GM21786 (cell line): ENCODE measurements at regions not wholly inside any gene's neighbourhood (a gene's known extent, or its start where the extent isn't known, plus 50 kb on each side); places are given as distances from the start of the nearest gene placed in this dataset.

Experiments used
- ATAC-seq: cut with Tn5 transposase; IDR thresholded peaks from one replicate; pipeline ENCODE4 v1.9.1; 2021; ENCODE audit not compliant: unreplicated experiment

DNA sequence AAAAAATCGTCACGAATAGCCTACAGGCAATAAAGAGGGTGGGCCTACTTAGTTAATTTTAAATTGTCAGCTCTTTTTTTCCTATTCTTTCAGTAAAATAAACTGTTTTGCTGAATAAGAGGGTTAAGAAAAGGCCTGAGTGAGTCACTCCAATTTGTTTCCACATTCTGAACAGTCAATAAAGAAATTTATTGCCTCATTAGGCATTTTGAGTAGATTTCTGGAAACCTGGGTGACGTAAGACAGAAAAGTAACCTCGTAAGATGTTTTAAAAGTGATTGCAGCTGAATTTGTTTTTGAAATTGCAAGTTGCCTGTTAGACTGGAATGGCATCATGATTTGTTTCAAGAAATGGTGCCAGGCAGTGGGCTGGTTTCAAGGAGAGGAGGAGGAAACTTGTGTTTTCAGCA, 439.3 kb downstream of the USP25 start:
- no peak for ATAC-seq

DNA sequence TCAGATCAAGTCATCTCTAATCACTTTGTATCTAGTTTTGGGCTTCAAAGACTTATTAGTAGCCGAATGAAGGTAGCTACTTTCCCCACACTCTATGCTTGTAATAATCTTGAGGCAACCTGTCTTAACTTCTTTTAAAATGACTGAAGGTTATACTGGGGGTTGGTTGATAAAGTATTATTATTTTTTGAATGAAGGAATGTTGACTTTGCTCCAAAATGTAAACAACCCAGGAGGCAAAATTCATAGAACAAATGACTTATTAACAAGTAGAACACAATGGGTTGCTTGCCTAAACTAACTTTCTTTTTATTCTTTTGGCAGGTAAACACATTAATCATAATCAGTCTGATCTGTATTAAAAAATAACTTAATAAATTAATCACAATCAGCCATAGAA, 440.0 kb downstream of the USP25 start:
- ATAC-seq, result no peak

DNA sequence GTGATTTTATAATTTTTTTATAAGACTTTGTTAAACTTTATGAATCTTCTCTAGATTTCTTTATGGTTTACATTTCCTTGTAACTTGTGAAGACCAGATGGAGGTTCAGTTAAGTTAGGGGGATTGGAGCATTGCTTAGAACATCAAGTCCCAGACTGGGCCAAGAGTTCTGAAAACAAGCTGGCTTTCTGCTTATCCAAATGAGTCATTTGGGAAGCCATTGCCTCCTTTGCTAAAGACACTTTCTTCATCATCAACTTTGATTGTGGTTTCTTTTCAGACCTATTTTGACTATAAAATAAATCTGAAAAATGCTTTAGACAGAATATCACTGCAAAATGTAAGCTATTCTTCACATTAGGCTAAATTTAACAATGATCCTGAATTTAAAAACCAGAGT, 446.8 kb downstream of the USP25 start:
- no peak for ATAC-seq

DNA sequence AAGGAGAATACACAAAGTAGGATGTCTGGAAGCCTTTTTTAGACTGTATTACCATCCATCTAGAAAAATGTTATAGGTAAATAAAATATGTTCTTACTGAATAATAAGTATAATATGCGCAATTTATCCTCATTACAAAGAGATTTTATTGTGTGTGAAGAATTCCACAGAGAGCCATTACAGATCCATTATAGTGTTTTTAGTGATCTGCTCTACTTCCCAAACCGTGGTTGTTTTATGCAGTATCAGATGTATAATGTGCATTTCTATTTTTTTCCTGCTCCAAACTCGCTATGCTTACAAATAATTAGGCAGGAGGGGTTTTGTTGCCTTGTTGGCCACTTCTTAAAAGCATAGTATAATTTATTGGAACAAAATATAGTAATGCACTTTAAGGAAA, 447.8 kb downstream of the USP25 start:
- no peak for ATAC-seq

DNA sequence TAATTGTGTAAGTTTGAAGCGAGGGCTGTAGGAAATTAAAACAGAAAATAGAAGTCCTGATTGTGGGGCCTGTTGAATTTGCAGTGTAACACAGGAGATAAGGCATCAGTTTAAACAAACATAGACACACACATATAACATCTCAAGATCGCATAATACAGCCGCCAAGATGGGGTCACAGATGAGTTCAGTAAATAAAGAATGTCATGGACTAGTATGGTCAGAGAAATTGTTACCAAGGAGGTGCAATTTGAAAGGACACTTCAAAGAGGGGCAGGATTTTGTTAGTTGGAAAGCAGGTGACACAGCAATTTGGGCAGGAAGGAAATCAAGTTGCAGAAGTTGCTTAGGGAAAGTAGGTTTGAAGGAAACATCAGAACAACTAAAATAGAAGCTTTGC, 450.0 kb downstream of the USP25 start:
- no peak for ATAC-seq

DNA sequence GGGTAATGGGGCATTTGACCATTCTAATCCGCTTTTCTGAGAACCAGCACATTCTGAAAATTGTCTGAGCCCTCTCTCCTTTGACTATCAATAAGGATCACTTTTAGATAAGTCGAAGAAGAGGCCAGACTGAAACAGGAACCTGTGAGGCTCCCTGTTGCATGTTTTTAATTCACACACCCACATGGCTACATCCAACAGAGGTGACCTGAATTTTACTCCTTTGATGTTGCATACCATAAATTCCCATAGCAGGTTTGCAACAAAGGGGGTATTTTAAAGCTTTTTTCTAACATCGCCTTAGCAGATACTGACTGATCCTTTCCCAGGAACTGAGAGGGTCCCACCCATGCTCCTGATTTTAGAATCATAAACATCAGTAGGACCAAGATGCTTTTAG, 450.8 kb downstream of the USP25 start:
- no peak for ATAC-seq

DNA sequence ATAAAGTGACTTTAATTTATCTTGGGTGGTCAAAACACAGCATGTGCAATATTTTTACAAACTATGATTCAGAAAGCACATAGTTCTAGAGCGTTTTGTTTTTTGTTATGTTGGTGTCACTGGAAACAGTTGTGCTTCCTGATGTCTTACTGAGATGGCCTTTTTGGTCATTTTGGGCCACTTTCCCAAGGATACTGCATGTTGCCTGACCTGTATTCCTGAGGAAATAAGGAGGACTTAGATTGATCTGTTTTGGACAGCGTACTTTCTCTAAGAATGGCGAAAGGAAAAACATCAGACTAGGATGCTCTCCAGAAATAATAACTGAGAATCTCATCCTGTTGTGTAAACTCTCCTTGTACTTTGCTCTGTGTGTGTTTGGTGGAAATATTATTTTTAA, 451.2 kb downstream of the USP25 start:
- ATAC-seq, result no peak

DNA sequence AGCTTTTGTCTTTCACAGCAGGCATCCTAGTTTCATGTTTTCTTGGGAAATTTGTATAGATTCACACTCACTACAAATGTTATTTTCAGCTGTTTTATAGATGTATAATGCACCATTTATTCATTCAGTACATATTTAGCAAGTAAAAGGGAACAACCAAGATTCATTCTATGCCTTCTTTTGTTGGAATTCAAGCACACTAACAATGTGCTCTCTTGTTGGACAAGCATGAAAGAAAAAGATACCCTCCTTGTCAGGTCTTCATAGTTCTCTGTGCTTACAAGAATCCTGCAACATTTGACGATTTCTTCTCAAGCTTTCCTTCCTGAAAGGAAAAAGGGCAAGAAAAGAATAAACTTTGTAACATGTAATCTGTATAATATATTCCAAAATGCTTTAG, 456.0 kb downstream of the USP25 start:
- ATAC-seq, result no peak

DNA sequence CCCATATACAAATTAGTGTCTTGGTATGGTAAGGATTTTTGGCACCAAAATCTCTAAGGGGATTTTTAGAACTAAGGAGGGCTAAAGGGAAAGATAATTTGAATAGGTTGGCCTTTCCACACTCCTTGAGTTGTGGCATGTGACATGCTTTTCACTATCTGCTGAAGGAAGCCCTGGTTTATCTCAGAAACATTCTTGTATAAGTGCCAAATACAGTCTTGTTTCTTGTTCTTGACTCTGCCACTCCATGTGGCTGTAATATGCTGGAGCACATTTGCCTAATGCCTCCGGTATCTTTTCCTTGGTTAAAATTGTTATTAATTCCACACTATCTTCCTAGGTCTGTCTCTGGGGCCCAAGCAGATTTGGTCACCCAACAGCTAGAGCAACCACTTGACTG, 457.0 kb downstream of the USP25 start:
- no peak for ATAC-seq

DNA sequence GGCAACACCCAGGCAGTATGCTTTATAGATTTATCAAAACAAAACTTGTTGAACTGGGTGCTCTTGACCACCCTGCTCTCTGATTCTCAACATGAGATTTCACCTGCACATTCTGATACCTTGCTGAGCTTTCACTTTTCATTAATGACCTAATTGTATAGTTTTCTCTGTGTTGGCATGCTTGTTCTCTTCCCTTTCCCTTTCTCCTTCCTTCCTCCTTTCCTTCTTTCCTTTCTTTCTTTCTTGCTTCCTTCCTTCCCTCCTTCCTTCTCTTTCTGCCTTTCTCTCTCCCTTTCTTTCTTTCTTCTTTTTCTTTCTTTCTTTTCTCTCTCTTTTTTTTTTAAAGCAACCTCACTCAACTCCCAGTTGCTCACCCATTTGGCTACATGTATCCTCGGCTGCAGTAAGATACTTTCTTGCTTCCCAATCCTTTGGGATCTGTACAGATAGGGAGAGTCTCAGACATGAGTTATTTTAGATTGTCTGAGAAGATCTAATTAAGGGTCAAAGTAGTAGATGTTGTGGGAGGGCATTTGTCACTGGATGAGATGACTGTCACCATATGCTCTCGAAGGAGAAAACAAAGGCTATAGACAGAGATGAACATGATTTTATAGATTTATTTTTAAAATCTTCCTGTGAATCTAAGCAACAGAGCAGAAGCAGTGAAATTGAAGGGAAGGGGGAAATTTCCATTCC, 458.0 kb downstream of the USP25 start:
- ATAC-seq, result no peak

DNA sequence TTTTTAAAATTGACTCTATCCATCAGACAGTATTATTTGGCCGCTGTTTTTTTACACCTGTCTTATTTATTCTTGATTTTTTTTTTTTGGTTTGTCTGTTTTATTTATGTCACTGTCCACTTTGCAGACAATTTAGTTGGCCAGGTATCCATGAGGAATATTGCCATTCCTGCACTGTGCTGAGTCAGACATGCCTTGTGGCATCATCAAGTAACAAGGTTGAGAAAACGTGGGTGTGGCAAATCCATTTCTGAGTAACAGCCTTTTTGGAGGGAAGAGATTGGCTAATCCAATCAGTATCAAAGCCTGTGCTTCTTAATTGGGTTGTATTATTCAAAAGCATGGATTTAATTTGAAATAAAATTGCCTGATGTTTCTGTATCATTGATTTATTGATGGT, 463.1 kb downstream of the USP25 start:
- no peak for ATAC-seq

DNA sequence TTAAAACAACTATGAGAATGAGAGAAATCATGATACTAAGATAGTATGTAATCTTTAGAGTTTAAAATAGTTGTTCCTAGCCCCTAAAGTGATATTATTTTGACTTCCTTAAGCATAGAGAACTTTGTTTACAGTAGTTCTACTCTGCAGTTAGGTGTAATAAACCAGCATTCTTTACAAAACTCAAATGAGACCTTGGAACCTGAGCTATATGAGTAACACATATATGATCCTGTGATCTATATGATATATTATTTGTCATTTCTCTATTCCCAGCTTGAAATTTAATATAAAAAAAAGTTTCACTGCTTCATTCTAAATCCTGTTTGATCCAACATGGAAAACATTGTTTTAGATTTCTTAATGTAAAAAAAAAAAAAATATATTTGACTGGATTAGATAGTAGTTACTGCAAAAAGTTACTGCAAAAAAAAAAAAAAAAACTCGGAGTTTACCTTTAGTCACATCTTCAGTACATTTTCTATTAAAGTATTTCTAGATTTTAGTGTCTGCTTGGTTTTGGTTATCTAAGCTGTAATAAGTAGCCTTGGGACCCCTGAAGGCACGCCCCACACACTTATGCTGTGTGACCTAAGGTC, 463.8 kb downstream of the USP25 start:
- no peak for ATAC-seq

DNA sequence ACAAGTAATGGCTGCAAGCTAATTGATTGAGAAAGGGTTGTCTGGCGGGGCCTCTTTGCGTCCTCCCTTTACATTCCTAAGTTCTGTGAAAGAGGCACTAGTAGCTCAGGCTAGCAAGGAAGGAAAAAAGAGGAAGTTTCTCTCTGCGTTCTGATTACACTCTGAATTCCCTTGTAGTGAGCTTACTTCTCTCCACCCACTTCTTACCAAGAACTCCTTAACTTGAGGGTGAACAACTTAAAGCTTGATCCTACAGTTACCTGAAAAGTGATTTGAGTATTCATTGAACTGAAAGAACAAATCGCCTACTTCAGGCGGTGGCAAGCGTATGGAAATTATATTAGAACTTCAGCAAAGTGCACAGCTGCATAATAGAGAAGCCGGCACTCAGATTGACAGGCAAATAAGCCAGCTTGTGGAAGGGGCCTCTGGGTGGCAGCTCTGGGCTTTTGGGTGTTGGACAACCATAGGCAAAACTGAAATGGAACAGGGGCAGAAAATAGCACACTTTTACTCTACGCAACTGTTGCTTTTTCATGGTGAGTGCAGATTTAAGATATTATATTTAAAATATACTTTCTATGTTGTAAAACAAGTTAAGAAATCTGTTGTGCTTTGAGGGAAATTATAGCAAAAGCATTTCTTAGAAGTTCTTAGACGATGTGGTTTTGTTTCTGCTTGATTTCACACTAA, 464.5 kb downstream of the USP25 start:
- ATAC-seq, result peak; percentile 69

DNA sequence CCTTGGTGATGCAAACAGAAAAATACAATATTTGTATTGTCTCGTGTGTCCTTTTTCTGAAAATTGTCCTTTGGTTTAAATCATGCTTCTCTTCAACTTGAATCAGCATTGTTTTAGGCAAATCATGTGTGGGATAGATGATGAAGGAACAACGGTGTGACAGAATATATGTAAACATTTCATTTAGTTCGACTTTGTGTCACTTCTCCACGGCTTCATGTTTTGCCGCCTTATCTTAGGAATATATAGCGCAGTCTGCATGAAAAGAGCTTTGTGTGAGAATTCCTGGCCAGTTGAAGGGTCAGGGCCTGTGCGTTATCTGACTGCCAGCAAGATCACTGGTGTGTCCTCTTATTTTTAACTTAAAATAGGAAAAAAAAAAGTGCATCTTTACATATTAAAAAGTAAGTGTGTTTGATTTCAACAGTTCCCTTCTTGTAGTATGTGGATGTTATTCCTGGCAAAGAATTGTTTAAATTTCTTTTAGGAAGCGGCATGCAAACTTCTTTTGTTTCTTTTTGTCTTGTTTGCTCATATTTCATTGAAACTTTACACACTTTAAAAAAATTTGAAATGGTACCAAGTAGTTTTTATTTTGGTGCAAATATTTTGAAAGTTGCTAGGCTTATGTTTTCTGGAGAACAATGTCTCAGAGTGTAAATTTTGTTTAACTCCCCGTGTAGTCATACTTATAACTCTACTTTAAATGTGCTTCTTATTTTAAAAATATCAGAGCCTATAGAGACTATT, 465.2 kb downstream of the USP25 start:
- peak; percentile 11 for ATAC-seq

DNA sequence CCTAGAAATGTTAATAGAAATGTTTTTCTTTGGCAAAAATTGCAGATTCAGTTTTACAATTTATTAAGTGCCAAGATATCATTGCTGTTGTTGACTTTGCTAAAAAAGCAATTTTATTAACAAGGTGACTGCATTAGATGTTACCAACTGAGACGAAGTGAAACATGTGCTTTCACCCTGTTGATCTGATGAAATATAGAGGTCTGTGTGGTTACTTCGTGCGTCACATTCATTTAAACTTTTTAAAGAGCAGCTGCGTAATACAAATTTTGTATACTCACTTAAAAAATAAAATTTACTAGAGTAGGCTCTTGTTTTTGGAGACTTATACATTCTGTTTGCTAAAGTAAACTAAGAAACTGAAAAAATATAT, 465.7 kb downstream of the USP25 start:
- ATAC-seq, result no peak

DNA sequence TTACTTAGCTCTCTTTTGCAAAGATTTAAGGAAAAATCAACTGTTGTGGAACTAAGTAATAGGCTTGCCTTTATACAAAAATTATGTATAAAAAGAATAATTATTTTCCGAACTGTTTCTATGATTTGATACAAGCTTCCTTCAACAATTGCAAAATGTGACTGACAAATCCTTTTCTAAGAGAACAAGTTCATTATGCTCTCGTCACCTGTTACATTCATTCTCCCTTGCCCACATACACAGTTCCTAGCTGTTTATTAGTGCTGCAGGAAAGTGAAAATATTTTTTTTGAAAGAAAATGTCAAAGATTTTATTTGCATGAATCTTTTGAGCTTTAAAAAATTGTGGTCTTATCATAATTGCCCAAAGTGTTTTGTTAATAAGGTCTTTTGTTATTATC, 466.2 kb downstream of the USP25 start:
- no peak for ATAC-seq

DNA sequence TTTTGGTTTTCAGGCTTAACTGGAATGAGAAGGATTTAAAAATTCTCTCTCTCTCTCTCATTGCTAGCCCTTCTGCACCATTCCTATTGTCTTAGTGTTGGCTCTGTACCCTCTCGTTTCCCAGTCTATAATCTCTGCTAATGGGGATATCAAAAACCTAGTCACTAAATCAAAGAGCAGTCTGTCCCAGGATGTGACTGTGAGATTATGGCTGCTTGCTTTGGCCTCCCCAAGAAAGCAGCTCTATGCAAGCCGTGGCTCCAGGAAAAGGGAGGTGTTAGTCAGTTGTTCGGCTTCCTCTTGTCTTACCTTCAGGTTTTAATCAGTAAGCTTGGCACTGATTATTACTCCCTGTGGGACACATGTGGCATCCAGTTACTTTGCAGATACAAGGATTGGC, 468.8 kb downstream of the USP25 start:
- ATAC-seq, result no peak

DNA sequence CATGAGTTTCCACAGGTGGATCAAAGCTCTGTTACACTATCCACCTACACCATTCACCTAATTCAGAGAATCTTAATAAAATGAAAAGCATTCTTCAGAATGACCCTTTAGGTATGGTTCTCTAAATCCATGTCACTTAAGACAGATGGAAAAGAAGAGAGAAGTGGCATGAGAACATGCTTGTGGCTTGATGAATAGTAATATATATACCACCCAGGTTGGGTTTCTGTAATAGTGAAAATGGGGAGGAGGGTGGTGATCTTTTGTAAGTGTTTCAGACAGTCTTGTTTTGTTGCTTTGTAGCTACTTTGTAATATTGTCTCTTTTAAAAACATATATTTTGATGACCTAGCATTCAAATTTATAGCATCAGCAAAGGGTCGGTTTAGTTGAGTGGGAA, 469.8 kb downstream of the USP25 start:
- no peak for ATAC-seq

DNA sequence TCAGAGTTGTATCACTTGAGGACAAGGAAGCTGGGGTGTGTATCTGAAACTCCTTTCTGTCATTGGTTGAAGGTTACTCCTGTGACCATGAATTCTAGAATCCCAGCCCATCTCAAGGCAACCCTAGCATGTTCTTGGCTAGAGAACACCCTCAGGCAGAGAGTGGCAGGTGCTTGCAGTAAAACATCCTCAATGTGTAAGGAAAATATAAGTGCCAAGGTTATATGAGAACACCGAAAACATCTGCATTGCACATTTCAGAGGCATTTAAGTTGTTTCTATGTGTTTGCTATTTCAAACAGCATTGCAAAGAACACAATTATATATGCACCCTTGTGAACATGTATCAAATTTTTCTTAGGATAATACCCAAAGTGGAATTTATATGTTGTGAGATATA, 471.9 kb downstream of the USP25 start:
- no peak for ATAC-seq

DNA sequence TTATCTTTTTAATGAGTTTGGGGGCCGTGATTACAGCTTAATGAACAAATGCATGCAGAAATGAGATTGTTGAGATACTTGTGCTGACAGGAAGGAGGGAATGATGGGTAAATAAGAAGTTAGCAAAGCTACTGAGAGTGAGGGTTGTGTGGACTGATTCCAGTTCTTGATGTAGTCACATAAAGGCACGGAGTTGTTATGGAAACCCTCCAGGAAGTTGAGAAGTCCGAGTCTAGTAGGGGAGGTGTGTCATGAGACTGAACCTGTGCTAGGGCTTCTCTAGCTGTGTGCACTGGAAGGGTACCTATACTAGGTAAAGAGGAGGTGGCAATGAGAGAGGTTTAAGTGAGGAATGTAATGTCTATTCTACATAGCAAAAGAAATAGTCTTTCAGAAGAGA, 475.7 kb downstream of the USP25 start:
- no peak for ATAC-seq

DNA sequence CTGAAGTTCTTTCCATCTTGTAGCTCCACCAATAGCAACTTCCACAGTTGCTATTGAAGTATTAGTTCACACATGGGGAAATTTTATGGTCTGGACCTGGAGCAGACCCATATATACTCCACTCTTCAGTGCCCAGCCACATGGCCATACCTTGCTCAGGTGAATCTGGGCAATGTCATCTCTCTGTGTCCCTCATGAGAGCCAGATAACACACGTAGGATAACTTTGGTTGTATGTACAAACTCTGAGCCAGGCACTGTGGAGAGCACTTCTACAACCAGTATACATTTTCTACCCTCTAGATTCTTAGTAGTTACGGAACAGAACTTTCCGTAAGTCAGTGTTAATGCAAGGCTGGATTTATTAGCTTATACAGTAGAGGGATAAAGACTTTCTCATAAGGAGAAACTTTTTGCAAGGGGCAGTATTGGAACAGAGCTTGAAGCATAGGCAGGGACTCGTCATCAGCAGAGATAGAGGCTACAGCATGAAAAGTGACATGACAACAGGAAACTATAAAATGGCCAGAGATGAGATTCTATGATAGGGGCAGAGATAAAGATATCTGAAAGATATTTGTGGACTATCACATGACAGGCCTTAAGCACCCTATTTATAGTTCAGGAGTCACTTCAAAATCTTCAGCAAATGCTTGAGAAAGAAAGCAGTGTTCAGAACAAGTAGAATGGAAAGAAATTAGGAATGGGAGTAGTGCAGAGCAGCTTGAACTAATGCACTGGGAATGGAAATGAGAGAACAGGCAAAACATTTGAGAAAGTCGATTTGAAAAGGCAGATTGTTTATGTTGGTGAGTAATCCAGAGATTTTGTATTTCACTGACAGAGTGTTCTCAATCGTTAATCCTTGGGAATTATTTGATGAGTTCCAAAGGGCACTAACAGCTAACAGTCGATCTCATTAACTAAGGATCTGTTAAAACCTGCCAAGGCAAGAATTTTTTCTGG, 481.8 kb downstream of the USP25 start:
- no peak for ATAC-seq
